OCI-LY7 (cell line): ENCODE measurements at regions not wholly inside any gene's neighbourhood (a gene's known extent, or its start where the extent isn't known, plus 50 kb on each side); places are given as distances from the start of the nearest gene placed in this dataset.

Experiments used
- BruUV-seq: library from RNA; stranded (reverse); fragments of 400-500 nt; replicated peaks from 2 replicates; lab custom pipeline; 2021; lab: Mats Ljungman, UMichigan
- CTCF ChIA-PET: fragments of 300-600 bp; sonication (Branson Sonifier 250); formaldehyde crosslinking; loops from one replicate; lab custom pipeline; 2022; ENCODE audit warnings: antibody characterized with exemption; ENCODE audit not compliant: unreplicated experiment; lab: Charles Lee
- POLR2A ChIA-PET: fragments of 300-600 bp; sonication (Branson Sonifier 250); formaldehyde crosslinking; loops from one replicate; lab custom pipeline; 2022; ENCODE audit warnings: antibody characterized with exemption; lab: Charles Lee
- DNase-seq: peaks from one replicate; pipeline ENCODE4 v3.0.0-alpha.2; 2015; ENCODE audit warnings: low spot score
- H2AFZ ChIP-seq: fragments of 200-600 bp; sonication (generic), shearing (Covaris generic); 2 replicates; pipeline ENCODE4 v1.6.1; 2014; ENCODE audit warnings: mild to moderate bottlenecking, antibody characterized with exemption, low read length, moderate library complexity
- H3K27ac ChIP-seq: fragments of 200-600 bp; sonication (generic); 2 replicates; pipeline ENCODE4 v1.5.1; 2014; ENCODE audit warnings: mixed run types, low read depth, mild to moderate bottlenecking, moderate library complexity, low read length, inconsistent platforms; ENCODE audit not compliant: poor library complexity, severe bottlenecking
- H3K36me3 ChIP-seq: fragments of 200-600 bp; sonication (generic); 2 replicates; pipeline ENCODE4 v1.6.1; 2014; ENCODE audit warnings: mild to moderate bottlenecking, antibody characterized with exemption, low read length, moderate library complexity, mixed read lengths; ENCODE audit not compliant: insufficient read depth
- H3K4me1 ChIP-seq: fragments of 200-600 bp; sonication (generic); 2 replicates; pipeline ENCODE4 v1.5.1; 2014; ENCODE audit warnings: mild to moderate bottlenecking, low read length; ENCODE audit not compliant: insufficient read depth, poor library complexity, severe bottlenecking
- H3K4me2 ChIP-seq: fragments of 200-600 bp; sonication (generic); 2 replicates; pipeline ENCODE4 v1.6.1; 2014; ENCODE audit warnings: mild to moderate bottlenecking, low read length
- H3K4me3 ChIP-seq: fragments of 200-600 bp; sonication (generic); 2 replicates; pipeline ENCODE4 v1.5.1; 2014; ENCODE audit warnings: mild to moderate bottlenecking, low read depth, low read length; ENCODE audit not compliant: poor library complexity, severe bottlenecking
- H3K79me2 ChIP-seq: fragments of 200-600 bp; sonication (generic); 2 replicates; pipeline ENCODE4 v1.6.1; 2016; ENCODE audit warnings: low read depth, mild to moderate bottlenecking, low read length, moderate library complexity, mixed read lengths; ENCODE audit not compliant: insufficient read depth
- H3K9me2 ChIP-seq: fragments of 200-600 bp; sonication (generic); 2 replicates; pipeline ENCODE4 v1.6.1; 2016; ENCODE audit warnings: mild to moderate bottlenecking, low read length, mixed read lengths; ENCODE audit not compliant: insufficient read depth
- H3K9me3 ChIP-seq: fragments of 200-600 bp; sonication (generic); 2 replicates; pipeline ENCODE4 v1.6.1; 2014; ENCODE audit warnings: mild to moderate bottlenecking, mixed run types, low read length, mixed read lengths
- H4K20me1 ChIP-seq: fragments of 200-600 bp; sonication (generic); 2 replicates; pipeline ENCODE4 v1.6.1; 2014; ENCODE audit warnings: mild to moderate bottlenecking, antibody characterized with exemption, low read length, moderate library complexity, mixed read lengths; ENCODE audit not compliant: insufficient read depth
- EZH2phosphoT487 ChIP-seq: fragments of 200-600 bp; sonication (generic); IDR thresholded peaks from 2 replicates; pipeline ENCODE4 v1.6.1; 2018; ENCODE audit warnings: low read depth, borderline replicate concordance, mild to moderate bottlenecking, mixed run types, antibody characterized with exemption, low read length, moderate library complexity, mixed read lengths
- intact Hi-C: fragments of 100-400 bp; cut with micrococcal nuclease; formaldehyde crosslinking; loops from one replicate; pipeline ENCODE4 v1.10.0; 2022; ENCODE audit not compliant: unreplicated experiment
- TF ChIP-seq, protein P1 (sequence below): fragments of 200-600 bp; sonication (generic); conservative IDR thresholded peaks from 2 replicates; pipeline ENCODE4 v1.5.1; 2014; ENCODE audit warnings: mild to moderate bottlenecking, antibody characterized with exemption, low read length, moderate library complexity, mixed read lengths

DNA sequence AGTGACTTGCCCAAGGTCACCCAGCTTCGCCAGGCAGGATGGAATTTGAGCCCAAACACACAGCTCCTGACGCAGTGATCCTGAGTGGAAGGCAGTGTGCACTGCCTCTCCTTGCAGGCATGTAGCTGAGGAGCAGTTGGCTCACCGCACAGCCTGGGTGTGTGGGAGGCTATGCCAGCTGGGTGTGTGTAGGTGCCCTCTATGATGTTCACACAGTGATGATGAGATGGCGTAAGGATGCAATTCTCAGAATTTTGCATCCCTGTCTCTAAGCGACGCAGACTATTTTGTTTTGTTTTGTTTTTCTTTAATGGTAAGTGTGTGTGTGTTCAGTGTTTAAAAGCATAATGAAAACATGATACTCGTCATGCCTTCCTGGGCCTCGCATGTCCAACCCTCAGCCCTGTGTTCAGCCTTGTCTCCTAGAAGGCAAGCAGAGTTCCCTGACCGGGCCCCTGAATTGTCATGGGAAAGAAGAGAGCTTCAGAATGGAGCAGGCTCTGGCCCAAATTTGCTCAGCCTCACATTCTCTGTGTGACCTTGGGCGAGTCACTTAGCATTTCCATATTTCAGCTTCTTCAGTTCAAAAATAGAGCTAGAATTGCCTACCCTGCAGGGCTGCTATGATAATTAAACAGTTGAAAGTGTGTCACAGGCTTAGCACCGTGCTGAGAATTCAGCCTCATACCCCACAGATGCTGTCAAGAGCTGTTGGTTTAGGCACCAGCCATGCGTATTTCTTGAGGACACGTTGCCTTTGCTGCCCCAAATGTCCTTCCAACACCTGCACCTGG is 603.6 kb upstream of the RAB6C start:
- CTCF ChIA-PET, result no interaction called here
- no TSS peak for BruUV-seq

GRCh38 chr2:129376426-129377077 is 602.9 kb upstream of the RAB6C start:
- no TSS peak for BruUV-seq
- Histone ChIP-seq H2AFZ (no peak overlapping the region), H3K4me2 (no peak overlapping the region), H3K9me2 (no peaks in the 10 kb centered on the region), H3K9me3 (no peaks in the 10 kb centered on the region), H3K4me1 (no peaks in the 10 kb centered on the region), H4K20me1 (no peaks in the 10 kb centered on the region), H3K79me2 (no peaks in the 10 kb centered on the region), H3K4me3 (no peak overlapping the region), H3K36me3 (no peaks in the 10 kb centered on the region), H3K27ac (no peak overlapping the region)
- POLR2A ChIA-PET, result no interaction called here
- CTCF ChIA-PET, result no interaction called here
- TF ChIP-seq, protein P1, sequence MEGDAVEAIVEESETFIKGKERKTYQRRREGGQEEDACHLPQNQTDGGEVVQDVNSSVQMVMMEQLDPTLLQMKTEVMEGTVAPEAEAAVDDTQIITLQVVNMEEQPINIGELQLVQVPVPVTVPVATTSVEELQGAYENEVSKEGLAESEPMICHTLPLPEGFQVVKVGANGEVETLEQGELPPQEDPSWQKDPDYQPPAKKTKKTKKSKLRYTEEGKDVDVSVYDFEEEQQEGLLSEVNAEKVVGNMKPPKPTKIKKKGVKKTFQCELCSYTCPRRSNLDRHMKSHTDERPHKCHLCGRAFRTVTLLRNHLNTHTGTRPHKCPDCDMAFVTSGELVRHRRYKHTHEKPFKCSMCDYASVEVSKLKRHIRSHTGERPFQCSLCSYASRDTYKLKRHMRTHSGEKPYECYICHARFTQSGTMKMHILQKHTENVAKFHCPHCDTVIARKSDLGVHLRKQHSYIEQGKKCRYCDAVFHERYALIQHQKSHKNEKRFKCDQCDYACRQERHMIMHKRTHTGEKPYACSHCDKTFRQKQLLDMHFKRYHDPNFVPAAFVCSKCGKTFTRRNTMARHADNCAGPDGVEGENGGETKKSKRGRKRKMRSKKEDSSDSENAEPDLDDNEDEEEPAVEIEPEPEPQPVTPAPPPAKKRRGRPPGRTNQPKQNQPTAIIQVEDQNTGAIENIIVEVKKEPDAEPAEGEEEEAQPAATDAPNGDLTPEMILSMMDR, result no peak
- no peak for TF ChIP-seq EZH2phosphoT487
- intact Hi-C loops, result no loop called here
- no peak for DNase-seq

More for the DNA sequence above, 603.6 kb upstream of the RAB6C start:
- POLR2A ChIA-PET, result no interaction called here
- Histone ChIP-seq H3K9me3 (no peaks in the 10 kb centered on the region), H3K79me2 (no peaks in the 10 kb centered on the region), H3K9me2 (no peaks in the 10 kb centered on the region), H3K4me3 (no peak overlapping the region), H4K20me1 (no peaks in the 10 kb centered on the region), H3K36me3 (no peaks in the 10 kb centered on the region), H3K4me2 (no peak overlapping the region), H3K4me1 (no peaks in the 10 kb centered on the region), H2AFZ (no peak overlapping the region), H3K27ac (no peak overlapping the region)
- TF ChIP-seq, protein P1, result no peak
- TF ChIP-seq EZH2phosphoT487, result no peak
- intact Hi-C loops, result no loop called here
- no peak for DNase-seq

DNA sequence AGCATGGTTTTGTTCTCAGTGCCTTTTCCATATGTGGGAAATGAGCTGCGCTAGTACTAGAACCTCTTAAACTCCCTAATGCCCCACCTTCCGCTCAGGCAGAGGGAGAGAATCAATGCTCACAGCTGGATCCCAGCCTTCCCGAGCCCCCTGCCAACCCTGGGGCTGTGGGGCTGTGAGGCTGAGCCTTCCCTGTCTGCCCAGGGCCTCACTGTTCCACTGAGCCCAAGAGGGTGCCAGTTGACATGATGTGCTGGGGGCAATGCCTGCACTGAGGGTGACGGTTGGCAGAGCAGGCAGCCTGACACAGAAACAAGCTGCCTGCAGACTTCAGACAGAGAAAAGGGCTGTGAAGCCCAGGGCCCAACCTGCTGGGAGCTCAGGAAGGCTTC is 602.4 kb upstream of the RAB6C start:
- no peaks in the 10 kb centered on the region for H3K9me2 ChIP-seq
- TF ChIP-seq, protein P1, result no peak
- no peak for TF ChIP-seq EZH2phosphoT487
- H3K4me1 ChIP-seq, result no peaks in the 10 kb centered on the region
- H4K20me1 ChIP-seq, result no peaks in the 10 kb centered on the region
- no peaks in the 10 kb centered on the region for H3K36me3 ChIP-seq
- POLR2A ChIA-PET, result no interaction called here
- H3K4me2 ChIP-seq, result no peak overlapping the region
- CTCF ChIA-PET, result interaction anchor here (0.6 kb wide), 1 partner anchor 37 kb away, joined by 5 read pairs; no protein-coding TSS in a partner anchor
- no peaks in the 10 kb centered on the region for H3K9me3 ChIP-seq
- DNase-seq, result no peak
- intact Hi-C loops, result no loop called here
- H3K79me2 ChIP-seq, result no peaks in the 10 kb centered on the region
- H2AFZ ChIP-seq, result no peak overlapping the region
- no peak overlapping the region for H3K27ac ChIP-seq
- H3K4me3 ChIP-seq, result no peak overlapping the region
- no TSS peak for BruUV-seq
